Activated CD4-positive, alpha-beta T cell treated with anti-CD3 and anti-CD28 coated beads, Interleukin-2, amount 50 U/mL, for 1 hour (primary cell): ENCODE measurements at regions not wholly inside any gene's neighbourhood (a gene's known extent, or its start where the extent isn't known, plus 50 kb on each side); places are given as distances from the start of the nearest gene placed in this dataset.
"Not testable (repeated sequence)": the region's sequence is repeated elsewhere in the genome, so short reads cannot be mapped to it uniquely, and the experiment has no call there.

Experiments used
- DNase-seq: peaks from one replicate; pipeline ENCODE4 v3.0.0-alpha.2; 2020

GRCh38 chr5:39946356-39947045, 521.7 kb upstream of the DAB2 start:
- DNase-seq, result no peak

- DNase-seq, result no peak
Measured at GRCh38 chr5:39945870-39946269, 521.1 kb upstream of the DAB2 start.

GRCh38 chr5:39943811-39944210, 519.0 kb upstream of the DAB2 start:
- no peak for DNase-seq

GRCh38 chr5:39942606-39943005, 517.8 kb upstream of the DAB2 start:
- no peak for DNase-seq

GRCh38 chr5:39941416-39941815, 516.6 kb upstream of the DAB2 start:
- DNase-seq, result no peak

- no peak for DNase-seq
Measured at GRCh38 chr5:39934830-39935229, 510.1 kb upstream of the DAB2 start.

GRCh38 chr5:39933061-39933460, 508.3 kb upstream of the DAB2 start:
- no peak for DNase-seq

- no peak for DNase-seq
Measured at GRCh38 chr5:39928709-39929108, 503.9 kb upstream of the DAB2 start.

GRCh38 chr5:39919876-39920275, 495.1 kb upstream of the DAB2 start:
- no peak for DNase-seq

GRCh38 chr5:39912906-39913305, 488.1 kb upstream of the DAB2 start:
- DNase-seq, result no peak

GRCh38 chr5:39907267-39907951, 482.6 kb upstream of the DAB2 start:
- DNase-seq, result not testable (repeated sequence)

GRCh38 chr5:39906146-39906545, 481.4 kb upstream of the DAB2 start:
- DNase-seq, result no peak

- DNase-seq, result no peak
Measured at GRCh38 chr5:39905356-39905755, 480.6 kb upstream of the DAB2 start.

- DNase-seq, result no peak
Measured at GRCh38 chr5:39902626-39903025, 477.8 kb upstream of the DAB2 start.

- no peak for DNase-seq
Measured at GRCh38 chr5:39898731-39899130, 474.0 kb upstream of the DAB2 start.

GRCh38 chr5:39896706-39897105, 471.9 kb upstream of the DAB2 start:
- no peak for DNase-seq

GRCh38 chr5:39896104-39896503, 471.3 kb upstream of the DAB2 start:
- no peak for DNase-seq

GRCh38 chr5:39892708-39893107, 467.9 kb upstream of the DAB2 start:
- DNase-seq, result no peak

- DNase-seq, result no peak
Measured at GRCh38 chr5:39891376-39891775, 466.6 kb upstream of the DAB2 start.

- no peak for DNase-seq
Measured at GRCh38 chr5:39880985-39881384, 456.2 kb upstream of the DAB2 start.

- no peak for DNase-seq
Measured at GRCh38 chr5:39877479-39877878, 452.7 kb upstream of the DAB2 start.

- no peak for DNase-seq
Measured at GRCh38 chr5:39876146-39876545, 451.4 kb upstream of the DAB2 start.

- no peak for DNase-seq
Measured at GRCh38 chr5:39870137-39870536, 445.4 kb upstream of the DAB2 start.

- no peak for DNase-seq
Measured at GRCh38 chr5:39869396-39869795, 444.6 kb upstream of the DAB2 start.

- DNase-seq, result no peak
Measured at GRCh38 chr5:39867923-39868322, 443.1 kb upstream of the DAB2 start.
